ENCODE measurements at regions not wholly inside any gene's neighbourhood (a gene's known extent, or its start where the extent isn't known, plus 50 kb on each side); places are given as distances from the start of the nearest gene placed in this dataset.

DNA sequence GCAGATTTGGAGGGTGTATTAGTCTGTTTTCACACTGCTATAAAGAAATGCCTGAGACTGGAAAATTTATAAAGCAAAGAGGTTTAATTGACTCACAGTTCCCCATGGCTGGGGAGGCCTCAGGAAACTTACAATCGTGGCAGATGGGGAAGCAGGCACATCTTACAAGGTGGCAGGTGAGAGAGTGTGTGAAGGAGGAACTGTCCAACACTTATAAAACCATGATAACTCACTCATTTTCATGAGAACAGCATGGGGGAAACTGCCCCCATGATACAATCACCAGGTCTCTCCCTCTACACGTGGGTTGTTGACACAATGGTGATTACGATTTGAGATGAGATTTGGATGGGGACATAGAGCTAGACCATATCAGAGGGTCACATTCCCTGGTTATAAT is 195.6 kb downstream of the RGS9 start:
- TF ChIP-seq, protein P1, sequence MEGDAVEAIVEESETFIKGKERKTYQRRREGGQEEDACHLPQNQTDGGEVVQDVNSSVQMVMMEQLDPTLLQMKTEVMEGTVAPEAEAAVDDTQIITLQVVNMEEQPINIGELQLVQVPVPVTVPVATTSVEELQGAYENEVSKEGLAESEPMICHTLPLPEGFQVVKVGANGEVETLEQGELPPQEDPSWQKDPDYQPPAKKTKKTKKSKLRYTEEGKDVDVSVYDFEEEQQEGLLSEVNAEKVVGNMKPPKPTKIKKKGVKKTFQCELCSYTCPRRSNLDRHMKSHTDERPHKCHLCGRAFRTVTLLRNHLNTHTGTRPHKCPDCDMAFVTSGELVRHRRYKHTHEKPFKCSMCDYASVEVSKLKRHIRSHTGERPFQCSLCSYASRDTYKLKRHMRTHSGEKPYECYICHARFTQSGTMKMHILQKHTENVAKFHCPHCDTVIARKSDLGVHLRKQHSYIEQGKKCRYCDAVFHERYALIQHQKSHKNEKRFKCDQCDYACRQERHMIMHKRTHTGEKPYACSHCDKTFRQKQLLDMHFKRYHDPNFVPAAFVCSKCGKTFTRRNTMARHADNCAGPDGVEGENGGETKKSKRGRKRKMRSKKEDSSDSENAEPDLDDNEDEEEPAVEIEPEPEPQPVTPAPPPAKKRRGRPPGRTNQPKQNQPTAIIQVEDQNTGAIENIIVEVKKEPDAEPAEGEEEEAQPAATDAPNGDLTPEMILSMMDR (IDR thresholded peaks at IDR 0.05; ENCODE audit: extremely low read depth, missing control alignments), result no peak
- DNase-seq (ENCODE audit: low spot score), result no peak

DNA sequence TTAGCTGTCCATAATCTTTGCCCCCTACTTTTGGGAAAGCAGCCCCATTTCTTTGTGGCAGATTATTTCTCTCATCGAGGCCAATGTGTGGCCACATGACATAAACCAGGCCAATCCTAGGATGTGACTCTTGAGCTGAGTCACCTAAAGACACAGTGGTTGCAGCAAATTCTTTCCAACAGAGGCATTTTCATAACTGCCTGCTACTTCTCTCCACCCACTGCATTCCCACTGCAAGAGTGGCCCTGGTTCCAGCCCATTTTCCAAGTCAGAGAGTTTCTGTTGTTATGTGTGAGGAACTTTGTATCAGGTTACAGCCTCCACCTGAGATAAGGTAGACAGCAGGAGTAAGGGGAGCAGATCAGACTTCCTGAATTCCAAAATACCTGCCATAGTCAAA is 195.2 kb downstream of the RGS9 start:
- TF ChIP-seq, protein P1 (IDR thresholded peaks at IDR 0.05; ENCODE audit: extremely low read depth, missing control alignments), result no peak
- no peak for DNase-seq (ENCODE audit: low spot score)

DNA sequence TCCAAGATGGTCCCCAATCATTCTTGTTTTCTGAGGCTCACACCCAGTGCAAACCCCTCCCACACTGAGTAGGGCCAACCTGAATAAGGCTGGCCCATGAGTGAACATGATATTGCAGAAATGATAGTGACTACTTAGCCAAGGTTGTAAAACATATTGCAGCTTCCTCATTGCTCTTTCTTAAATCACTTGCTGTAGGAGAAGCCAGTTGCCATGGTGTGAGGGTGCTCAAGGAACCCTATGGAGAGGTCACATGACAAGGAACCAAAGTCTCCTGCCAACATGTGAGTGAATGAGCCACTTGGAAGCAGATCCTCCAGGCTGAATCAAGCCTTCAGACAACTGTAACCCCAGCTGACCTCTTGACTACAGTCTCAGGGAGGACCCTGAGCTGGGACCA is 191.4 kb downstream of the RGS9 start:
- no peak for DNase-seq (ENCODE audit: low spot score)
- TF ChIP-seq, protein P1 (IDR thresholded peaks at IDR 0.05; ENCODE audit: extremely low read depth, missing control alignments), result no peak

DNA sequence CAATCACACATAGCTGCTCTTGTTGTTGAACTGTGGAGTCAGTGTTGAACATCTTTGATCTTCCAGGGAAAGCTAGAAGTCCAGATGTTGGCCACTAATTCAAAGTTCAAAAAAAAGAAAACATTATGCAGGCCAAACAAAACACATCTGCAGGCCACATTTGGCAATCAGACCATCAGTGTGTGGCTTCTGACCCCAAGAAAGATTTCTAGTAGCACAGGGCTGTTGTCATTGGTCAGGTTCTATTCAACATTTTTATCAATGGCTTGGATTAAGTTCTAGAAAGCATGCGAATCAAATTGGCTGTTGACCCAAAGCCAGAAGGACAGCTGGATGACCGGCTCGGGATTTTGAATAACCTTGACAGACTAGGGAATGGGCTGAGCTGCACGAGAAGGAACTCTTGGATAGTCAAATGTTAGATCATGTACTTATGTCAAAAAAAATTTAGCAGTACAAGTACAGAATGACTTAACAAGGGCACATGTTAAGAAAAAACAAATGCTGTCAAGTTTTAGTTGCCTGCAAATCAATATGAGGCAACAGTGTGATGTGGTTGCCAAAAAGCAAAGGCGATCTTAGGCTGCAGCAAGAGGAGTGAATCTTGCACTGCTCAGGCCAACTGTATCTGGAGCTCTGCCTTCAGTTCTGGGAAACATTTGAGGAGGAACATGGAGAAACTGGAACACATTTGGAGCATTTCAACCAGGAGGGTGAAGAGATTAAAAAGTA is 187.6 kb downstream of the RGS9 start:
- no peak for DNase-seq (ENCODE audit: low spot score)

DNA sequence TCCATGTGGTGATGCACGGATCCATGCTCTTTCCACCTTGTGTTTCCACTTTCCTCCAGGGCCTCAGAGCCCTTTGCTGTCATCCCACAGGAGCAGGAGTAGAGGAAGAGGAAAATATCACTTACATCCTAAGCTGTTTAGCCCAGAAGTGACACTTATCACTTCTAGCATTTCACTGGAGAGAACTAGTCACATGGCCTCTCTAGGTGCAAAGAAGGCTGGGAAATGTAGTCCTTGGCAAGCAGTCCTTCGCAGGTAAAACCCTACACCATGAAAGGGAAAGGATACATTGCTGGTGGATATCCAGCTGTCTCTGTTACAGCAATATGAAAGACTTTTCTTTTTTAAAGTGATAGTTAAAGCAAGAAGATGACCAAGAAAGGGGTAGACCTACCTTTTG is 185.9 kb downstream of the RGS9 start:
- TF ChIP-seq, protein P1 (IDR thresholded peaks at IDR 0.05; ENCODE audit: extremely low read depth, missing control alignments), result no peak
- no peak for DNase-seq (ENCODE audit: low spot score)

More for the DNA sequence above, 187.6 kb downstream of the RGS9 start:
- TF ChIP-seq, protein P1 (IDR thresholded peaks at IDR 0.05; ENCODE audit: extremely low read depth, missing control alignments), result no peak

DNA sequence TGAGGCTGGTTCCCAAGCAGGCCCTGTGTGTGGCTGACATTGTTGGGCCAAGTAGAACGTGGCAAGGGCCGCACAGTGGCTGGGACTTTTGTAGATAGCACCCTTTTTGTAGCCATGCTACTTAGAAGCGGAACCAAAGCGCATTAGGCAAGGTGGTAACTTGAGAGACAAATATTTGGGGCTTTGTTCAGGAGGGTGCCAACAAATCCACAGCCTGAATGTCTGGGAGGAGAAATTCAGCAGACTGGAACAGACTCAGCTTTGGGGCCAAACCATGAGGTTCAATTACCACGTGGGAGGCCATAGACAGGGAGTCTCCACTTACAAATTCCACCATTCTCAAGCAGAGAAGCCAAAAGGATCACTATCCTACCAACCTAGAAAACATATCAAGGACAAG is 183.7 kb downstream of the RGS9 start:
- TF ChIP-seq, protein P1 (IDR thresholded peaks at IDR 0.05; ENCODE audit: extremely low read depth, missing control alignments), result no peak
- no peak for DNase-seq (ENCODE audit: low spot score)

DNA sequence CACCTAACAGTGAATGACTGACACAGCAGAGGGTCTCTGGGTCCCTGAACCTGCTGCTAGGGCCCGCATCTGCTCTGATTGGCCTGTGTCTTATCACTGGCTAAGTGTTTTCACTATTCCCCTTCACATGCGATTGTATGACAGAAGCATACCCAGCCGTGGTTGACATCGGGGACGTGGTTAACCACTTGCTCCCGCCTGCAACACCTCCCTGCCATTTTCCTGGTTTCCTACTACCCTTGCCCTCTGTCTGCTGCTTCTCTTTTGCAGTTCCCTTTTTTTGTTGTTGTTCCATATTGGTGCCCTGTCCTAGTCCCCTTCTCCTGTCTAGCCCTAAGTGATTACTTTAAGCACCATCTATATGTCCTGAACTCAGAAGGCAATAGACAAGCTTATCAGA is 177.0 kb downstream of the RGS9 start:
- TF ChIP-seq, protein P1 (IDR thresholded peaks at IDR 0.05; ENCODE audit: extremely low read depth, missing control alignments), result no peak
- DNase-seq (ENCODE audit: low spot score), result no peak

Data from GM20000 (cell line).